H7 (cell line): ENCODE measurements at regions not wholly inside any gene's neighbourhood (a gene's known extent, or its start where the extent isn't known, plus 50 kb on each side); places are given as distances from the start of the nearest gene placed in this dataset.
A peak's percentile ranks its signal among the peaks of the same experiment; 100 is the strongest.
"Not testable (repeated sequence)": the region's sequence is repeated elsewhere in the genome, so short reads cannot be mapped to it uniquely, and the experiment has no call there.

Experiments used
- DNase-seq: peaks from one replicate; pipeline ENCODE4 v3.0.0; 2012
- H3K27me3 ChIP-seq: 2 replicates; pipeline ENCODE4 v1.6.0; 2011; ENCODE audit warnings: mild to moderate bottlenecking, low read length; ENCODE audit not compliant: control insufficient read depth, insufficient read depth
- H3K36me3 ChIP-seq: replicated peaks from 2 replicates; pipeline ENCODE4 v1.5.1; 2011; ENCODE audit warnings: low read length; ENCODE audit not compliant: control insufficient read depth, insufficient read depth
- H3K4me3 ChIP-seq: 2 replicates; pipeline ENCODE4 v1.5.1; 2011; ENCODE audit warnings: low read depth, mild to moderate bottlenecking, control low read depth, low read length, moderate library complexity; ENCODE audit not compliant: insufficient read depth

DNA sequence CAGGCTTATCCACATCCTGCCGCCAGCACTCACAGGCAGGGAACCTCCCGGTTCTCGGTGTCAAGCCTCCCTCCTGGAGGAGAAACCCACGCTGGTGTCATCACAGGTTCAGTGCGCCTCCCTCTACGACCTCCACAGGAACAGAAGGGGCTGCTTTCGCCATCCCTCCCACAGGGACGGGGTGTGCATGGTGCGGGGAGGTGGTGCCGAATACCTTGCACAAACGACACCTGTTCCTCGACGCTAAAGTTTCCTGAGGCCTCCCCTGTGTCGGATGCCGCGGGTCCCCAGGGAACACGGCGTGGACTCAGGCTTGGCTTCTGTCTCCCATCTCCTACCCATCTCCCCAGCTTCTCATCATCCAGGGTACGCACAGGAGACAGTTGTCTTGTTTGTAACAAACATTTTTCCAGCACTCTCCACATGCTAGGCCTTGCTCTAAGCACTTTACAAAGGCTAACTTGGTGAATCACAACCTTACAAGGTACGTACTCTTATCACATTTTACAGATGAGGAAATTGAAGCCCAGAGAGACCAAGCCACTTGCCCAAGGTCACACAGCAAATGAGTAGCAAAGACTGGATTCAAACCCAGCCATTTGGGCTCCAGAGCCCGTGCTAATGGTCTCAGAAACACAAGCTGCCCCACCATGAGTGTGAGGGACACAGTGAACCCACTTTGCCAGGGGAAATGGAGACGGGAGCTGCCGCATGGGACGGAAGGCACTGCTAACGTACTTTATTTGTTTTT, 271.6 kb downstream of the C16orf95 start:
- Histone ChIP-seq H3K4me3 (no peak overlapping the region), H3K27me3 (no peaks in the 10 kb centered on the region; the same call in 1 of the 2 replicates), H3K36me3 (no peaks in the 10 kb centered on the region)
- DNase-seq, result peak; percentile 12

GRCh38 chr16:87046235-87046634, 271.0 kb downstream of the C16orf95 start:
- DNase-seq, result peak; percentile 10
- Histone ChIP-seq H3K27me3 (no peaks in the 10 kb centered on the region; the same call in 1 of the 2 replicates), H3K4me3 (no peak overlapping the region), H3K36me3 (no peaks in the 10 kb centered on the region)

GRCh38 chr16:87047221-87048037, 269.8 kb downstream of the C16orf95 start:
- no peak overlapping the region for H3K4me3 ChIP-seq
- no peaks in the 10 kb centered on the region; the same call in 1 of the 2 replicates for H3K27me3 ChIP-seq
- H3K36me3 ChIP-seq, result no peaks in the 10 kb centered on the region
- DNase-seq, result peak; percentile 64

GRCh38 chr16:87048038-87048729, 269.0 kb downstream of the C16orf95 start:
- DNase-seq, result no peak
- Histone ChIP-seq H3K4me3 (no peak overlapping the region), H3K27me3 (no peaks in the 10 kb centered on the region), H3K36me3 (no peaks in the 10 kb centered on the region)

- no peak for DNase-seq
- no peaks in the 10 kb centered on the region for H3K36me3 ChIP-seq
These were observed 268.5 kb downstream of the C16orf95 start for GRCh38 chr16:87048730-87049115.

DNA sequence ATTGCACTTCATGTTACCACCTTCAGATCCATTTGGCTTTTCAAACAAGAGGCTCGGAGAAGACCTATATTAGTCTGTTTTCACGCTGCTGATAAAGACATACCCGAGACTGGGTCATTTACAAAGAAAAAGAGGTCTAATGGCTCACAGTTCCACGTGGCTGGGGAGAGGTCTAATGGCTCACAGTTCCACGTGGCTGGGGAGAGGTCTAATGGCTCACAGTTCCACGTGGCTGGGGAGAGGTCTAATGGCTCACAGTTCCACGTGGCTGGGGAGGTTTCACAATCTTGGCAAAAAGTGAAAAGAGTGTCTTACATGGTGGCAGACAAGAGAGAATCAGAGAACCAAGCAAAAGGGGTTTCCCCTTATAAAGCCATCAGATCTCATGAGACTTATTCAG, 268.0 kb downstream of the C16orf95 start:
- not testable (repeated sequence) for H3K4me3 ChIP-seq, H3K27me3 ChIP-seq, H3K36me3 ChIP-seq, DNase-seq

More at GRCh38 chr16:87048730-87049115, 268.5 kb downstream of the C16orf95 start:
- H3K4me3 ChIP-seq, result no peak overlapping the region
- H3K27me3 ChIP-seq, result no peaks in the 10 kb centered on the region

- H3K4me3 ChIP-seq, result no peak overlapping the region
- no peaks in the 10 kb centered on the region for H3K36me3 ChIP-seq
- DNase-seq, result no peak
- no peaks in the 10 kb centered on the region for H3K27me3 ChIP-seq
These were observed 267.1 kb downstream of the C16orf95 start for GRCh38 chr16:87050142-87050541.

- no peak for DNase-seq
- Histone ChIP-seq H3K36me3 (no peaks in the 10 kb centered on the region), H3K4me3 (no peak overlapping the region), H3K27me3 (no peaks in the 10 kb centered on the region)
These were observed 265.5 kb downstream of the C16orf95 start for GRCh38 chr16:87051526-87052320.

GRCh38 chr16:87052506-87052905, 264.7 kb downstream of the C16orf95 start:
- Histone ChIP-seq H3K4me3 (no peak overlapping the region), H3K36me3 (no peaks in the 10 kb centered on the region), H3K27me3 (no peaks in the 10 kb centered on the region)
- DNase-seq, result no peak

DNA sequence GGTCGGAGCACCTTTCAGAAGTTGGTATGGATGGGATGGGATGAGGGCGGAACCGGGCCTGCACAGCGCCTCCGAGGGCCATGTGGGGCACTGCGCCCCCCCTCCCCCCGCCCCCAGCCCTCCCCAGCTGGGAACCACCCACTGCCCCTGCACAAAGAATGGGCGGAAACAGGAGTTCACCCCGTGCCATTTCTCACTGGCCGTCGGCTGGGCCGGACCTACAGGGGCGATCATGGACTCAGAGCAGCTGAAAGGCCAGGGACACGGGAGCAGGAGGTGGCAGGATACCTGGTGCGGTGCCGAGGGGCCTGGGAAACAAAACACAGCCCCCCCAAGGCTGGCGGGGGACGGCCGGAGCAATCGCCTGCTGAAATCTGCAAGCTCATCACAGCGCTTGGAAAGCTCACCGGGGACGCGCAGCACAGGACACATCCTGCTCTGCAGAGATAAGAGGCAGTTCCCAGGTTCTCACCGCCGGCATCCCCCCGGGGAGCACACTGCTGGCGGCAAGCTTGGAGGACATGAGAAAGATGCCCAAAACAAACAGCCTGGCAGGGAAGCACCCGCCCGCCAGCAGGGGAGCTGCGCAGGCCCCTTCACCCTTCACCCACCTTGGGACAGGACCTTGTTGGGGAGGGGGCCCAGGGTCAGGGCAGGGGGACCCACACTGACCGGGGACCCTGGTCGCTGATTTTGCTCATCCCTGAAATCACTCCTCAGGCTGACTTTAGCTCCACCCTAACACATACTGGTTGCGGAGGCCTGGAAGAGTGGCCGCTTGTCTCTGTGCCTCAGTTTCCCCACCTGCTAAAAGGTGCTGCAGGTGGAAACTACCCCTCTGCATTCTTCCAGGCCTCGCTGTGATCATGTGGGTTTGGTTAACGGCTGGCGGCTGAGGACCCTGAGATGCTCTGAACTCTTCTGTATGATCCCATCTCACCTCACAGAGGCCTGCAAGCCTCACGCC, 263.9 kb downstream of the C16orf95 start:
- DNase-seq, result peak; percentile 94
- H3K36me3 ChIP-seq, result no peaks in the 10 kb centered on the region
- H3K4me3 ChIP-seq, result no peak overlapping the region
- H3K27me3 ChIP-seq, result no peaks in the 10 kb centered on the region

DNA sequence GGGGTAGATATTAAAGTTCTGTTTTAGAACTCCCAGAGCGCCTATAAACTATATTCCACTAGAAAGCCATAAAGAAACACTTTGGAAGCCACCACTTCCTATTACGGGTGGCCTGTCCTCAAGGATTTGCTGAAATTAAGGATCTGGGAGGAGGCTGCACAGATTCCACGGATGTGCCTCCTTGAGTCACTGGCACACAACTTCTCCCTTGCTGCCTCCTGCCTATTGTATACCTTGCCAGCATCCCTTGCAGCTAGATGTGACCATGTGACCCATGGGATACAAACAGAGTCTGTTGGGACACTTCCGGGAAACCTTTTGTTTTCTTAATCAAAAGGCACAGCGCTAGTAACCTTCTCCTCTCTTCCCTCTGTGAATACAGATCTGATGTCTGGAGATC, 263.0 kb downstream of the C16orf95 start:
- no peak for DNase-seq
- H3K27me3 ChIP-seq, result no peaks in the 10 kb centered on the region
- no peak overlapping the region for H3K4me3 ChIP-seq
- no peaks in the 10 kb centered on the region for H3K36me3 ChIP-seq

DNA sequence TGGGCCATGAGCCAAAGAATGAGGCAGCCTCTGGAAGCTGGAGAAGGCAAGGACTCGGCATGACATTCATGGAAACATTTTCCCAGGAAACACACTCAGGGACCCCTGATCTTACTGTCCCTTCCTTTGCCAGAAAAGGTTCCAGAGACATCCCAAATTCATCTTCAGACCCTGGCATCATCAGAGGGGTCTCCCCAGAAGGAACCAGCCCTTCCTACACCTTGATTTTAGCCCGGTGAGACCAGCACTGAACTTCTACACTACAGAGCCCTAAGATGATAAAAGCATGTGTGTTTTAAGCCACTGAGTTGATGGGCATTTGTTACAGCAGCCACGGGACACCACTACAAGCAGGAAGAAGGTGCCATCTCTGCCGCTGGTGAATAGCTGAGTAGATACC, 262.3 kb downstream of the C16orf95 start:
- Histone ChIP-seq H3K4me3 (no peak overlapping the region), H3K36me3 (no peaks in the 10 kb centered on the region), H3K27me3 (no peaks in the 10 kb centered on the region)
- DNase-seq, result no peak

- H3K36me3 ChIP-seq, result no peaks in the 10 kb centered on the region
- no peaks in the 10 kb centered on the region for H3K27me3 ChIP-seq
- peak; percentile 49 for DNase-seq
- no peak overlapping the region for H3K4me3 ChIP-seq
These were observed 261.1 kb downstream of the C16orf95 start for GRCh38 chr16:87056083-87056482.
